HEK293 (cell line): ENCODE measurements at regions not wholly inside any gene's neighbourhood (a gene's known extent, or its start where the extent isn't known, plus 50 kb on each side); places are given as distances from the start of the nearest gene placed in this dataset.

Source experiments
- CTCF ChIA-PET: fragments of 350-600 bp; formaldehyde crosslinking; extraction: SDS; loops from one replicate; lab custom pipeline; 2021; ENCODE audit warnings: antibody characterized with exemption; lab: Yijun Ruan, JAX
- POLR2A ChIA-PET: fragments of 300-600 bp; formaldehyde crosslinking; extraction: SDS; loops from one replicate; lab custom pipeline; 2020; ENCODE audit warnings: antibody characterized with exemption, inconsistent platforms; lab: Yijun Ruan, JAX
- H3K27ac ChIP-seq: fragments of 200-500 bp; sonication (Bioruptor generic); 2 replicates; pipeline ENCODE4 v1.5.1; 2014; ENCODE audit warnings: low read depth, low read length, control low read depth, inconsistent platforms; ENCODE audit errors: extremely low read depth
- H3K36me3 ChIP-seq, 2 experiments: fragments of 200-500 bp in 1 of 2; sonication (Bioruptor generic) in 1 of 2; 1 replicate in 1 of 2; 2 replicates in 1 of 2; pipeline ENCODE4 v1.5.1; 2014 to 2017; ENCODE audit warnings: inconsistent platforms in 2 of 2, low read length in 2 of 2; ENCODE audit not compliant: control insufficient read depth in 2 of 2, insufficient read depth in 1 of 2
- H3K4me1 ChIP-seq: fragments of 200-500 bp; sonication (Bioruptor generic); 2 replicates; pipeline ENCODE4 v1.5.1; 2014; ENCODE audit warnings: mild to moderate bottlenecking, low read length, inconsistent platforms; ENCODE audit not compliant: control insufficient read depth, insufficient read depth
- H3K4me3 ChIP-seq: 2 replicates; pipeline ENCODE4 v1.5.1; 2011; ENCODE audit warnings: low read depth, mild to moderate bottlenecking, control low read depth, low read length, moderate library complexity
- H3K9me3 ChIP-seq: fragments of 200-500 bp; sonication (Bioruptor generic); 2 replicates; pipeline ENCODE4 v1.5.1; 2014; ENCODE audit warnings: low read depth, low read length, inconsistent platforms; ENCODE audit not compliant: control insufficient read depth, insufficient read depth
- HOXC10 ChIP-seq: sonication (generic); formaldehyde crosslinking; IDR thresholded peaks from 2 replicates; pipeline ENCODE4 v1.8.1; 2023; ENCODE audit warnings: mild to moderate bottlenecking, missing genetic modification reagents
- IKZF3 ChIP-seq: fragments of 450-650 bp; IDR thresholded peaks from 2 replicates; pipeline ENCODE4 v1.5.0; 2018; ENCODE audit warnings: missing biosample characterization, mild to moderate bottlenecking, missing genetic modification characterization, moderate library complexity
- MZF1 ChIP-seq: fragments of 450-650 bp; formaldehyde crosslinking; IDR thresholded peaks from 2 replicates; pipeline ENCODE4 v1.5.1; 2017; ENCODE audit warnings: missing biosample characterization, missing genetic modification characterization, borderline replicate concordance
- OSR2 ChIP-seq: fragments of 450-650 bp; formaldehyde crosslinking; IDR thresholded peaks from 2 replicates; pipeline ENCODE4 v1.5.1; 2016; ENCODE audit warnings: missing biosample characterization, missing genetic modification characterization
- PRDM1 ChIP-seq: fragments of 450-650 bp; formaldehyde crosslinking; IDR thresholded peaks from 2 replicates; pipeline ENCODE4; 2016; ENCODE audit warnings: missing biosample characterization, missing genetic modification characterization
- REPIN1 ChIP-seq: fragments of 450-650 bp; formaldehyde crosslinking; IDR thresholded peaks from 2 replicates; pipeline ENCODE4 v1.5.1; 2017; ENCODE audit warnings: missing biosample characterization, missing genetic modification characterization, low read depth
- ZIC2 ChIP-seq: fragments of 450-650 bp; formaldehyde crosslinking; IDR thresholded peaks from 2 replicates; pipeline ENCODE4 v1.5.1; 2016; ENCODE audit warnings: missing biosample characterization, missing genetic modification characterization
- ZNF121 ChIP-seq: fragments of 450-650 bp; formaldehyde crosslinking; IDR thresholded peaks from 2 replicates; pipeline ENCODE4 v1.5.1; 2016; ENCODE audit warnings: missing biosample characterization, missing genetic modification characterization
- ZNF174 ChIP-seq: fragments of 450-650 bp; formaldehyde crosslinking; IDR thresholded peaks from 2 replicates; pipeline ENCODE4 v1.5.0; 2017; ENCODE audit warnings: missing biosample characterization, mild to moderate bottlenecking, missing genetic modification characterization
- ZNF19 ChIP-seq: fragments of 450-650 bp; formaldehyde crosslinking; IDR thresholded peaks from 2 replicates; pipeline ENCODE4; 2016; ENCODE audit warnings: missing biosample characterization, missing genetic modification characterization, low read depth
- ZNF24 ChIP-seq: fragments of 450-650 bp; formaldehyde crosslinking; IDR thresholded peaks from 2 replicates; pipeline ENCODE4 v1.5.1; 2016; ENCODE audit warnings: missing biosample characterization, missing genetic modification characterization
- ZNF366 ChIP-seq: fragments of 450-650 bp; formaldehyde crosslinking; conservative IDR thresholded peaks from 2 replicates; pipeline ENCODE4 v1.5.1; 2016; ENCODE audit warnings: missing biosample characterization, missing genetic modification characterization
- ZNF404 ChIP-seq: fragments of 450-650 bp; formaldehyde crosslinking; IDR thresholded peaks from 2 replicates; pipeline ENCODE4 v1.5.1; 2017; ENCODE audit warnings: missing biosample characterization, missing genetic modification characterization
- ZNF510 ChIP-seq: fragments of 450-650 bp; formaldehyde crosslinking; IDR thresholded peaks from 2 replicates; pipeline ENCODE4 v1.5.1; 2018; ENCODE audit warnings: mild to moderate bottlenecking, missing genetic modification characterization, missing biosample characterization; ENCODE audit not compliant: insufficient replicate concordance
- ZNF549 ChIP-seq: fragments of 450-650 bp; IDR thresholded peaks from 2 replicates; pipeline ENCODE4 v1.5.1; 2018; ENCODE audit warnings: missing biosample characterization, missing genetic modification characterization, mild to moderate bottlenecking, inconsistent platforms, moderate library complexity
- ZNF560 ChIP-seq: fragments of 450-650 bp; formaldehyde crosslinking; IDR thresholded peaks from 2 replicates; pipeline ENCODE4 v1.5.1; 2017; ENCODE audit warnings: missing biosample characterization, missing genetic modification characterization, borderline replicate concordance
- ZNF571 ChIP-seq: fragments of 450-650 bp; formaldehyde crosslinking; IDR thresholded peaks from 2 replicates; pipeline ENCODE4 v1.5.0; 2017; ENCODE audit warnings: missing biosample characterization, missing genetic modification characterization
- ZNF629 ChIP-seq: fragments of 450-650 bp; formaldehyde crosslinking; IDR thresholded peaks from 2 replicates; pipeline ENCODE4 v1.5.1; 2017; ENCODE audit warnings: missing biosample characterization, missing genetic modification characterization
- ZNF791 ChIP-seq: fragments of 450-650 bp; formaldehyde crosslinking; IDR thresholded peaks from 2 replicates; pipeline ENCODE4 v1.5.1; 2016; ENCODE audit warnings: missing biosample characterization, missing genetic modification characterization
- TF ChIP-seq, protein P1 (sequence below): fragments of 450-650 bp; formaldehyde crosslinking; IDR thresholded peaks from 2 replicates; pipeline ENCODE4 v1.5.1; 2016; ENCODE audit warnings: missing biosample characterization, missing genetic modification characterization
- TF ChIP-seq, protein P2 (sequence below): fragments of 450-650 bp; formaldehyde crosslinking; IDR thresholded peaks from 2 replicates; pipeline ENCODE4 v1.5.1; 2016; ENCODE audit warnings: missing biosample characterization, missing genetic modification characterization
- TF ChIP-seq, protein P3 (sequence below): fragments of 450-650 bp; formaldehyde crosslinking; IDR thresholded peaks from 2 replicates; pipeline ENCODE4 v1.5.1; 2016; ENCODE audit warnings: missing biosample characterization, missing genetic modification characterization
- TF ChIP-seq, protein P4 (sequence below): fragments of 450-650 bp; formaldehyde crosslinking; IDR thresholded peaks from 2 replicates; pipeline ENCODE4 v1.5.1; 2017; ENCODE audit warnings: missing biosample characterization, missing genetic modification characterization
- TF ChIP-seq, protein P5 (sequence below): fragments of 450-650 bp; formaldehyde crosslinking; IDR thresholded peaks from 2 replicates; pipeline ENCODE4 v1.5.1; 2016; ENCODE audit warnings: missing biosample characterization, missing genetic modification characterization
- TF ChIP-seq, protein P6 (sequence below): fragments of 450-650 bp; formaldehyde crosslinking; IDR thresholded peaks from 2 replicates; pipeline ENCODE4 v1.5.1; 2016; ENCODE audit warnings: missing biosample characterization, missing genetic modification characterization

DNA sequence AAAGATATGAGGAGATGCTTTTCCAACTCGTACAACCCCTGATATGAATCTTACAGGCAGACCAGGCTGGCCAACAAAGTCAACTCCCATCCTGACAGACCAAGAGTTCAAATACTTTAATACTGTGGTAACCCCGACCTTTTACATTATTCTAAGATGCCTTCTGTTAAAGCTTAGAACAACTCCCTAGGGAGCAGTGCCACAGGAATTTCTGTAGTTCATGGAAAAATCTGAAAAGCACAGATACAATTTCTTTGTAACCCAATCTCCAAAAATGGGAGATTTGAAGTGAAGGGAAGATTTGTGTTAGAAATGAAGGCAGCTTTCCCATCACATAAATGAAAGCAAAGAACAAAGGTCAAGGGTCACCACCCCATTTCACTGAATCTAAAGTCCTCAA lies 151.3 kb upstream of the BEND6 start:
- no peak for TF ChIP-seq ZNF366 (tag by site-specific recombination)
- no peak for TF ChIP-seq ZNF404
- TF ChIP-seq, protein P1, sequence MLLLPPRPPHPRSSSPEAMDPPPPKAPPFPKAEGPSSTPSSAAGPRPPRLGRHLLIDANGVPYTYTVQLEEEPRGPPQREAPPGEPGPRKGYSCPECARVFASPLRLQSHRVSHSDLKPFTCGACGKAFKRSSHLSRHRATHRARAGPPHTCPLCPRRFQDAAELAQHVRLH (tag by site-specific recombination), result no peak
- no peak for TF ChIP-seq ZNF19 (tag by site-specific recombination)
- TF ChIP-seq ZNF629 (tag by site-specific recombination), result no peak
- TF ChIP-seq, protein P2, sequence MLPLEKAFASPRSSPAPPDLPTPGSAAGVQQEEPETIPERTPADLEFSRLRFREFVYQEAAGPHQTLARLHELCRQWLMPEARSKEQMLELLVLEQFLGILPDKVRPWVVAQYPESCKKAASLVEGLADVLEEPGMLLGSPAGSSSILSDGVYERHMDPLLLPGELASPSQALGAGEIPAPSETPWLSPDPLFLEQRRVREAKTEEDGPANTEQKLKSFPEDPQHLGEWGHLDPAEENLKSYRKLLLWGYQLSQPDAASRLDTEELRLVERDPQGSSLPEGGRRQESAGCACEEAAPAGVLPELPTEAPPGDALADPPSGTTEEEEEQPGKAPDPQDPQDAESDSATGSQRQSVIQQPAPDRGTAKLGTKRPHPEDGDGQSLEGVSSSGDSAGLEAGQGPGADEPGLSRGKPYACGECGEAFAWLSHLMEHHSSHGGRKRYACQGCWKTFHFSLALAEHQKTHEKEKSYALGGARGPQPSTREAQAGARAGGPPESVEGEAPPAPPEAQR (tag by site-specific recombination), result no peak
- no peak for TF ChIP-seq ZNF791 (tag by site-specific recombination)
- no peak for TF ChIP-seq OSR2
- TF ChIP-seq ZNF121 (tag by site-specific recombination), result no peak
- TF ChIP-seq, protein P3, sequence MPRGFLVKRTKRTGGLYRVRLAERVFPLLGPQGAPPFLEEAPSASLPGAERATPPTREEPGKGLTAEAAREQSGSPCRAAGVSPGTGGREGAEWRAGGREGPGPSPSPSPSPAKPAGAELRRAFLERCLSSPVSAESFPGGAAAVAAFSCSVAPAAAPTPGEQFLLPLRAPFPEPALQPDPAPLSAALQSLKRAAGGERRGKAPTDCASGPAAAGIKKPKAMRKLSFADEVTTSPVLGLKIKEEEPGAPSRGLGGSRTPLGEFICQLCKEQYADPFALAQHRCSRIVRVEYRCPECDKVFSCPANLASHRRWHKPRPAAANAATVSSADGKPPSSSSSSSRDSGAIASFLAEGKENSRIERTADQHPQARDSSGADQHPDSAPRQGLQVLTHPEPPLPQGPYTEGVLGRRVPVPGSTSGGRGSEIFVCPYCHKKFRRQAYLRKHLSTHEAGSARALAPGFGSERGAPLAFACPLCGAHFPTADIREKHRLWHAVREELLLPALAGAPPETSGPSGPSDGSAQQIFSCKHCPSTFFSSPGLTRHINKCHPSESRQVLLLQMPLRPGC, result no peak
- TF ChIP-seq PRDM1 (tag by site-specific recombination), result peak; percentile 50; the same call in 1 of the 2 replicates
- no peak for TF ChIP-seq ZNF174 (tag by site-specific recombination)
- TF ChIP-seq, protein P4, sequence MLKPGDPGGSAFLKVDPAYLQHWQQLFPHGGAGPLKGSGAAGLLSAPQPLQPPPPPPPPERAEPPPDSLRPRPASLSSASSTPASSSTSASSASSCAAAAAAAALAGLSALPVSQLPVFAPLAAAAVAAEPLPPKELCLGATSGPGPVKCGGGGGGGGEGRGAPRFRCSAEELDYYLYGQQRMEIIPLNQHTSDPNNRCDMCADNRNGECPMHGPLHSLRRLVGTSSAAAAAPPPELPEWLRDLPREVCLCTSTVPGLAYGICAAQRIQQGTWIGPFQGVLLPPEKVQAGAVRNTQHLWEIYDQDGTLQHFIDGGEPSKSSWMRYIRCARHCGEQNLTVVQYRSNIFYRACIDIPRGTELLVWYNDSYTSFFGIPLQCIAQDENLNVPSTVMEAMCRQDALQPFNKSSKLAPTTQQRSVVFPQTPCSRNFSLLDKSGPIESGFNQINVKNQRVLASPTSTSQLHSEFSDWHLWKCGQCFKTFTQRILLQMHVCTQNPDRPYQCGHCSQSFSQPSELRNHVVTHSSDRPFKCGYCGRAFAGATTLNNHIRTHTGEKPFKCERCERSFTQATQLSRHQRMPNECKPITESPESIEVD (tag by site-specific recombination), result peak; percentile 62
- 0 out of 2 replicates have a peak, but pooled peaks have one; percentile 9 for TF ChIP-seq IKZF3 (tag by site-specific recombination)
- TF ChIP-seq HOXC10 (CRISPR knock-in tag), result no peak
- TF ChIP-seq ZNF560 (tag by site-specific recombination), result no peak
- TF ChIP-seq ZNF549 (tag by site-specific recombination), result no peak
- no peak for TF ChIP-seq MZF1 (tag by site-specific recombination)
- TF ChIP-seq ZNF24, result no peak
- TF ChIP-seq REPIN1 (tag by site-specific recombination), result no peak
- POLR2A ChIA-PET, result interaction anchor here (0.8 kb wide), 1 partner anchor 47 kb away, joined by 3 read pairs; no protein-coding TSS in a partner anchor
- H3K27ac ChIP-seq, result no peak overlapping the region

DNA sequence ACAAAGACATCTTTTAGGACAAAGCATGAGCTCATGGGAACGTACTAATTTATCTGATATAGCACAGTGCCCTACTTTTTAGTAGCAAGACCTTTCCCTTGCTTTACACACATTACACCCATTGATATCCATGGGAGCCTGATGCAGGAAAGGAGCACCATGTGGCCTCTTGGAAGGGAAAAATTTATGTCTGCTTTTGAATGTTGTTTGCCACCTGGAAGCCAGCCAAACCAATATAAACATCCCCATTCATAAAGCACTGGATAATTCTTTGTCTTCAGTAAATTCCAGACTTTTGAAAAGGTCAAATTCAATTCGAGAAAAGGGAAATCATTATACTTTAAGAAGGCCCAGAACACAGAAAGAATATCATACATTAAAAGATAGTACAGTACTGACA lies 152.3 kb upstream of the BEND6 start:
- no peak overlapping the region for H3K4me3 ChIP-seq
- H3K9me3 ChIP-seq, result no peaks in the 10 kb centered on the region
- CTCF ChIA-PET, result interaction anchor here (0.5 to 1.9 kb wide), 10 partner anchors 8 to 148 kb away, joined by 3 to 9 read pairs (median 5); no protein-coding TSS in a partner anchor
- H3K27ac ChIP-seq, result peak overlapping the region; percentile 48; the same call in 1 of the 2 replicates
- POLR2A ChIA-PET, result interaction anchor here (0.8 to 1.7 kb wide), 2 partner anchors 42 to 48 kb away, joined by 3 to 4 read pairs; no protein-coding TSS in a partner anchor
- H3K4me1 ChIP-seq, result peaks cover 46% of the 10 kb centered on the region
- no peaks in the 10 kb centered on the region for H3K36me3 ChIP-seq
- TF ChIP-seq, protein P5, sequence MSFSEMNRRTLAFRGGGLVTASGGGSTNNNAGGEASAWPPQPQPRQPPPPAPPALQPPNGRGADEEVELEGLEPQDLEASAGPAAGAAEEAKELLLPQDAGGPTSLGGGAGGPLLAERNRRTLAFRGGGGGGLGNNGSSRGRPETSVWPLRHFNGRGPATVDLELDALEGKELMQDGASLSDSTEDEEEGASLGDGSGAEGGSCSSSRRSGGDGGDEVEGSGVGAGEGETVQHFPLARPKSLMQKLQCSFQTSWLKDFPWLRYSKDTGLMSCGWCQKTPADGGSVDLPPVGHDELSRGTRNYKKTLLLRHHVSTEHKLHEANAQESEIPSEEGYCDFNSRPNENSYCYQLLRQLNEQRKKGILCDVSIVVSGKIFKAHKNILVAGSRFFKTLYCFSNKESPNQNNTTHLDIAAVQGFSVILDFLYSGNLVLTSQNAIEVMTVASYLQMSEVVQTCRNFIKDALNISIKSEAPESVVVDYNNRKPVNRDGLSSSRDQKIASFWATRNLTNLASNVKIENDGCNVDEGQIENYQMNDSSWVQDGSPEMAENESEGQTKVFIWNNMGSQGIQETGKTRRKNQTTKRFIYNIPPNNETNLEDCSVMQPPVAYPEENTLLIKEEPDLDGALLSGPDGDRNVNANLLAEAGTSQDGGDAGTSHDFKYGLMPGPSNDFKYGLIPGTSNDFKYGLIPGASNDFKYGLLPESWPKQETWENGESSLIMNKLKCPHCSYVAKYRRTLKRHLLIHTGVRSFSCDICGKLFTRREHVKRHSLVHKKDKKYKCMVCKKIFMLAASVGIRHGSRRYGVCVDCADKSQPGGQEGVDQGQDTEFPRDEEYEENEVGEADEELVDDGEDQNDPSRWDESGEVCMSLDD (tag by site-specific recombination), result no peak
- TF ChIP-seq ZIC2 (tag by site-specific recombination), result peak; percentile 58
- TF ChIP-seq ZNF510 (tag by site-specific recombination), result no peak
- TF ChIP-seq, protein P6, sequence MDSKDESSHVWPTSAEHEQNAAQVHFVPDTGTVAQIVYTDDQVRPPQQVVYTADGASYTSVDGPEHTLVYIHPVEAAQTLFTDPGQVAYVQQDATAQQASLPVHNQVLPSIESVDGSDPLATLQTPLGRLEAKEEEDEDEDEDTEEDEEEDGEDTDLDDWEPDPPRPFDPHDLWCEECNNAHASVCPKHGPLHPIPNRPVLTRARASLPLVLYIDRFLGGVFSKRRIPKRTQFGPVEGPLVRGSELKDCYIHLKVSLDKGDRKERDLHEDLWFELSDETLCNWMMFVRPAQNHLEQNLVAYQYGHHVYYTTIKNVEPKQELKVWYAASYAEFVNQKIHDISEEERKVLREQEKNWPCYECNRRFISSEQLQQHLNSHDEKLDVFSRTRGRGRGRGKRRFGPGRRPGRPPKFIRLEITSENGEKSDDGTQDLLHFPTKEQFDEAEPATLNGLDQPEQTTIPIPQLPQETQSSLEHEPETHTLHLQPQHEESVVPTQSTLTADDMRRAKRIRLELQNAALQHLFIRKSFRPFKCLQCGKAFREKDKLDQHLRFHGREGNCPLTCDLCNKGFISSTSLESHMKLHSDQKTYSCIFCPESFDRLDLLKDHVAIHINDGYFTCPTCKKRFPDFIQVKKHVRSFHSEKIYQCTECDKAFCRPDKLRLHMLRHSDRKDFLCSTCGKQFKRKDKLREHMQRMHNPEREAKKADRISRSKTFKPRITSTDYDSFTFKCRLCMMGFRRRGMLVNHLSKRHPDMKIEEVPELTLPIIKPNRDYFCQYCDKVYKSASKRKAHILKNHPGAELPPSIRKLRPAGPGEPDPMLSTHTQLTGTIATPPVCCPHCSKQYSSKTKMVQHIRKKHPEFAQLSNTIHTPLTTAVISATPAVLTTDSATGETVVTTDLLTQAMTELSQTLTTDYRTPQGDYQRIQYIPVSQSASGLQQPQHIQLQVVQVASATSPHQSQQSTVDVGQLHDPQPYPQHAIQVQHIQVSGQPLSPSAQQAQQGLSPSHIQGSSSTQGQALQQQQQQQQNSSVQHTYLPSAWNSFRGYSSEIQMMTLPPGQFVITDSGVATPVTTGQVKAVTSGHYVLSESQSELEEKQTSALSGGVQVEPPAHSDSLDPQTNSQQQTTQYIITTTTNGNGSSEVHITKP (tag by site-specific recombination), result peak; percentile 33; the same call in 1 of the 2 replicates
- no peak for TF ChIP-seq ZNF571 (tag by site-specific recombination)

More for the DNA sequence above, 151.3 kb upstream of the BEND6 start:
- CTCF ChIA-PET, result interaction anchor here (0.5 to 1.9 kb wide), 6 partner anchors 9 to 232 kb away, joined by 3 to 6 read pairs (median 4); no protein-coding TSS in a partner anchor
- peaks cover 51% of the 10 kb centered on the region for H3K4me1 ChIP-seq
- no peaks in the 10 kb centered on the region for H3K36me3 ChIP-seq
- no peaks in the 10 kb centered on the region for H3K9me3 ChIP-seq
- no peak overlapping the region for H3K4me3 ChIP-seq
